IMR-90 (cell line): ENCODE measurements at regions not wholly inside any gene's neighbourhood (a gene's known extent, or its start where the extent isn't known, plus 50 kb on each side); places are given as distances from the start of the nearest gene placed in this dataset.

ENCODE experiments used
- BHLHE40 ChIP-seq: fragments of 150-350 bp; IDR thresholded peaks from 2 replicates; pipeline ENCODE4 v1.6.1; 2016; ENCODE audit warnings: mild to moderate bottlenecking, low read depth, low read length
- CHD1 ChIP-seq: IDR thresholded peaks from 2 replicates; pipeline ENCODE4 v1.6.1; 2012; ENCODE audit warnings: low read depth, low read length, improper control_type of control experiment
- ELK1 ChIP-seq: fragments of 150-350 bp; IDR thresholded peaks from 2 replicates; pipeline ENCODE4 v1.6.1; 2016; ENCODE audit warnings: low read depth, mild to moderate bottlenecking, low read length, moderate library complexity, borderline replicate concordance
- MAFK ChIP-seq: IDR thresholded peaks from 2 replicates; pipeline ENCODE4 v1.6.1; 2012; ENCODE audit warnings: low read depth, low read length, improper control_type of control experiment
- MAZ ChIP-seq: IDR thresholded peaks from 2 replicates; pipeline ENCODE4 v1.6.1; 2012; ENCODE audit warnings: low read depth, mild to moderate bottlenecking, low read length, improper control_type of control experiment, moderate library complexity, borderline replicate concordance
- MXI1 ChIP-seq: IDR thresholded peaks from 2 replicates; pipeline ENCODE4 v1.6.1; 2012; ENCODE audit warnings: low read depth, mild to moderate bottlenecking, low read length, moderate library complexity, borderline replicate concordance
- POLR2A ChIP-seq: IDR thresholded peaks from 2 replicates; pipeline ENCODE4 v1.6.1; 2012; ENCODE audit warnings: mild to moderate bottlenecking, low read depth, low read length
- RAD21 ChIP-seq: IDR thresholded peaks from 2 replicates; pipeline ENCODE4 v1.6.1; 2012; ENCODE audit warnings: low read length, improper control_type of control experiment
- RCOR1 ChIP-seq: IDR thresholded peaks from 2 replicates; pipeline ENCODE4 v1.6.1; 2012; ENCODE audit warnings: mild to moderate bottlenecking, low read length, improper control_type of control experiment; ENCODE audit not compliant: insufficient replicate concordance
- RFX5 ChIP-seq: IDR thresholded peaks from 2 replicates; pipeline ENCODE4 v1.8.0; 2012; ENCODE audit warnings: low read depth, mild to moderate bottlenecking, low read length, moderate library complexity
- SMC3 ChIP-seq: fragments of 150-350 bp; IDR thresholded peaks from 2 replicates; pipeline ENCODE4 v1.6.1; 2016; ENCODE audit warnings: low read depth, mild to moderate bottlenecking, antibody characterized with exemption, low read length, moderate library complexity
- USF2 ChIP-seq: fragments of 150-350 bp; IDR thresholded peaks from 2 replicates; pipeline ENCODE4 v1.6.1; 2017; ENCODE audit warnings: mild to moderate bottlenecking, antibody characterized with exemption, low read length, low read depth
- TF ChIP-seq, protein P1 (sequence below): conservative IDR thresholded peaks from 2 replicates; pipeline ENCODE4 v1.5.1; 2012; ENCODE audit warnings: mild to moderate bottlenecking, low read depth, low read length, improper control_type of control experiment

- TF ChIP-seq POLR2A (no peak), MAFK (no peak), BHLHE40 (no peak), ELK1 (no peak), RAD21 (no peak), RFX5 (no peak), MXI1 (no peak), USF2 (no peak), CHD1 (no peak), RCOR1 (no peak), SMC3 (no peak), MAZ (no peak)
- TF ChIP-seq, protein P1, sequence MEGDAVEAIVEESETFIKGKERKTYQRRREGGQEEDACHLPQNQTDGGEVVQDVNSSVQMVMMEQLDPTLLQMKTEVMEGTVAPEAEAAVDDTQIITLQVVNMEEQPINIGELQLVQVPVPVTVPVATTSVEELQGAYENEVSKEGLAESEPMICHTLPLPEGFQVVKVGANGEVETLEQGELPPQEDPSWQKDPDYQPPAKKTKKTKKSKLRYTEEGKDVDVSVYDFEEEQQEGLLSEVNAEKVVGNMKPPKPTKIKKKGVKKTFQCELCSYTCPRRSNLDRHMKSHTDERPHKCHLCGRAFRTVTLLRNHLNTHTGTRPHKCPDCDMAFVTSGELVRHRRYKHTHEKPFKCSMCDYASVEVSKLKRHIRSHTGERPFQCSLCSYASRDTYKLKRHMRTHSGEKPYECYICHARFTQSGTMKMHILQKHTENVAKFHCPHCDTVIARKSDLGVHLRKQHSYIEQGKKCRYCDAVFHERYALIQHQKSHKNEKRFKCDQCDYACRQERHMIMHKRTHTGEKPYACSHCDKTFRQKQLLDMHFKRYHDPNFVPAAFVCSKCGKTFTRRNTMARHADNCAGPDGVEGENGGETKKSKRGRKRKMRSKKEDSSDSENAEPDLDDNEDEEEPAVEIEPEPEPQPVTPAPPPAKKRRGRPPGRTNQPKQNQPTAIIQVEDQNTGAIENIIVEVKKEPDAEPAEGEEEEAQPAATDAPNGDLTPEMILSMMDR = no peak
Observed at GRCh38 chr5:56715986-56716385, 99.4 kb upstream of the MAP3K1 start.
